ENCODE measurements at regions not wholly inside any gene's neighbourhood (a gene's known extent, or its start where the extent isn't known, plus 50 kb on each side); places are given as distances from the start of the nearest gene placed in this dataset.
"Not testable (repeated sequence)": the region's sequence is repeated elsewhere in the genome, so short reads cannot be mapped to it uniquely, and the experiment has no call there.

GRCh38 chr7:149573519-149573918 is 75.9 kb upstream of the ZNF746 start:
- Mint-ChIP-seq H3K27ac (ENCODE audit: unreplicated experiment) (no peak overlapping the region), H3K36me3 (ENCODE audit: low read depth) (peaks cover 61% of the 10 kb centered on the region), H3K9me3 (peaks cover 34% of the 10 kb centered on the region), H3K4me1 (no peaks in the 10 kb centered on the region), H3K27me3 (ENCODE audit: low read depth) (no peaks in the 10 kb centered on the region), H3K4me3 (no peak overlapping the region)
- TF ChIP-seq CTCF (conservative IDR thresholded peaks at IDR 0.05) = no peak
- no peak for DNase-seq (ENCODE audit: low read depth, low spot score)

- H3K4me1 Mint-ChIP-seq; H3K4me3 Mint-ChIP-seq; DNase-seq (ENCODE audit: low read depth, low spot score); H3K27ac Mint-ChIP-seq (ENCODE audit: unreplicated experiment); H3K27me3 Mint-ChIP-seq (ENCODE audit: low read depth): not testable (repeated sequence)
- peaks cover 28% of the 10 kb centered on the region for H3K9me3 Mint-ChIP-seq
- H3K36me3 Mint-ChIP-seq (ENCODE audit: low read depth) = peaks cover 60% of the 10 kb centered on the region
Measured at GRCh38 chr7:149572920-149573319, 75.3 kb upstream of the ZNF746 start.

- TF ChIP-seq CTCF (conservative IDR thresholded peaks at IDR 0.05) = no peak
- Mint-ChIP-seq H3K4me3 (no peak overlapping the region), H3K9me3 (peaks cover 19% of the 10 kb centered on the region), H3K27ac (ENCODE audit: unreplicated experiment) (no peak overlapping the region), H3K27me3 (ENCODE audit: low read depth) (no peaks in the 10 kb centered on the region), H3K4me1 (no peaks in the 10 kb centered on the region), H3K36me3 (ENCODE audit: low read depth) (peaks cover 65% of the 10 kb centered on the region)
- no peak for DNase-seq (ENCODE audit: low read depth, low spot score)
Measured at GRCh38 chr7:149570784-149571183, 73.2 kb upstream of the ZNF746 start.

DNA sequence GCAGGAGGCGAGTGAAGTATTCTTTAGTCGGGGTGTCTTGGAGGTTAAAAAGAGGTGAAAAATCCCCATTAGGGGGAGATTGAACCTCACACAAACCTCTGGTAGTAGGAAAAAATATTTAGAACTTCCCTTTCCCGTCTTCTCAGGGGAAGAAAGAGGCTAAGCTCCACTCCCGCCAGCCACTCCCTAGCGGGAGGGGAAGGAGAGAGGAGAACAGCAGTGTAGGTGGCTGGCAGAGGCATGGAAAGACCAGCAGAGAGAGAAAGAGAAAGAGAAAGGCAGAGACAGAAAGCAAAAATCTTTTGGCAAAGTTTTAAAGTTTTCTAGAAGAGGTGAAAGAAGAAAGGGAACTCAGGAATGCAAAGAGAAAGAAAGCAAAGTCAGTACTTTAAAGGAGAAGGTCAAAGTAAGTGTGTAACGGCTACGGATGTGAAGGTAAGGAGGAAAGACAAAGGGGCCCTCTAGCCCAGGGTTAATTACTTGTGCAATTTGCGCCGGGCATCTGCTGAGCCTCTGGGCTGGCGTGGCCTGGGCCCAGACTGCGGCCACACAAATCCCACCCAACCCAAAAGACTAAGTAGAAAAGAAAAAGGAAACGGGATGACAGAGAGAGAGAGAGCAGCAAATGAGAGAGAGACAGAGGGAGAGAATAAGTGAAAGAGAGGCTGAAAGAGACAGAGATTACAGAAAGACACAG is 72.3 kb upstream of the ZNF746 start:
- DNase-seq (ENCODE audit: low read depth, low spot score) = no peak
- Mint-ChIP-seq H3K4me1 (no peaks in the 10 kb centered on the region), H3K4me3 (no peak overlapping the region), H3K9me3 (peaks cover 16% of the 10 kb centered on the region), H3K27ac (ENCODE audit: unreplicated experiment) (no peak overlapping the region), H3K36me3 (ENCODE audit: low read depth) (peaks cover 66% of the 10 kb centered on the region), H3K27me3 (ENCODE audit: low read depth) (no peaks in the 10 kb centered on the region)
- no peak for TF ChIP-seq CTCF (conservative IDR thresholded peaks at IDR 0.05)

DNA sequence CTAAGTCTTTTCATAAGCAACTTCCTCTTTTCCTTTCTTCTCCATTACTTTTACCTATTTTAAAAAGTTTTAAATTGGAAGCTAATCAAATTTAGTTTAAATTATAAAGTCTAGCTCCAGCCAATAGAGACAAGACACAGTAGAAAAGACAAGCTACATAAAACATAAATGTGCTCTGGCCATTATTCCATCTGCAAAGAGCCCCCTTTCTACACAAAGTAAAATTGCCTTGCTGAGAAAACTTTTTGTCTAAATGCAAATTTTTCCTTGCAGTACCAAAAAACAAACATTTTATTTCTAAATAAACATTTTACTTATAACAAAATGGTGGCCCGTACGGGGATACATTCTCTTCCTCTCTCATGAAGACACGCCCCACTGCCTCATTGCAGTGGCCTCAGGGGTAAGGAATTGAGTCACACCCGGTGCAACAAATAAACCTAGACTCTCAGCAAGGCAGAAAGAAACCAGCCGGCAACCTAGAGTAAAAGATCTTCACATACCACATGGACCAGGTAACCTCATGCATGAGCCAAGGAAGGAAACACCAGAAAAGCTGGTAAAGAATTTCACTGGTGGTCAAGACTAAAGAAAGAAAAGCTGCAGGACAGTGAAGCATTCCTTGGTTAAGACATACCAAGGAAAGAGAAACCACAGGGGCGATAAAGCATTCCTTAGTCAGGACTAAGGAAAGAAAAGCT is 71.6 kb upstream of the ZNF746 start:
- H3K4me3 Mint-ChIP-seq = no peak overlapping the region
- TF ChIP-seq CTCF (conservative IDR thresholded peaks at IDR 0.05) = no peak
- DNase-seq (ENCODE audit: low read depth, low spot score) = no peak
- H3K9me3 Mint-ChIP-seq = peaks cover 16% of the 10 kb centered on the region
- no peaks in the 10 kb centered on the region for H3K27me3 Mint-ChIP-seq (ENCODE audit: low read depth)
- H3K36me3 Mint-ChIP-seq (ENCODE audit: low read depth) = peaks cover 70% of the 10 kb centered on the region
- H3K4me1 Mint-ChIP-seq = no peaks in the 10 kb centered on the region
- no peak overlapping the region for H3K27ac Mint-ChIP-seq (ENCODE audit: unreplicated experiment)

GRCh38 chr7:149568218-149568617 is 70.6 kb upstream of the ZNF746 start:
- H3K4me3 Mint-ChIP-seq = no peak overlapping the region
- no peaks in the 10 kb centered on the region for H3K4me1 Mint-ChIP-seq
- no peak overlapping the region for H3K27ac Mint-ChIP-seq (ENCODE audit: unreplicated experiment)
- DNase-seq (ENCODE audit: low read depth, low spot score) = no peak
- no peaks in the 10 kb centered on the region for H3K27me3 Mint-ChIP-seq (ENCODE audit: low read depth)
- H3K9me3 Mint-ChIP-seq = peaks cover 14% of the 10 kb centered on the region
- TF ChIP-seq CTCF (conservative IDR thresholded peaks at IDR 0.05) = no peak
- peaks cover 70% of the 10 kb centered on the region for H3K36me3 Mint-ChIP-seq (ENCODE audit: low read depth)
